Left ventricle myocardium inferior (tissue), 1 donor: ENCODE measurements at regions not wholly inside any gene's neighbourhood (a gene's known extent, or its start where the extent isn't known, plus 50 kb on each side); places are given as distances from the start of the nearest gene placed in this dataset.

ENCODE experiments used
- DNase-seq: peaks from one replicate; pipeline ENCODE4 v3.0.0-alpha.2; 2020
- H3K27ac ChIP-seq: fragments of 200-600 bp; replicated peaks from 2 replicates; pipeline ENCODE4 v1.8.0; 2021
- H3K27me3 ChIP-seq: fragments of 200-600 bp; 2 replicates; pipeline ENCODE4 v1.8.0; 2021; ENCODE audit warnings: low read depth
- H3K36me3 ChIP-seq: fragments of 200-600 bp; 2 replicates; pipeline ENCODE4 v1.8.0; 2021
- H3K4me1 ChIP-seq: fragments of 200-600 bp; 2 replicates; pipeline ENCODE4 v1.8.0; 2021
- H3K4me3 ChIP-seq: fragments of 200-600 bp; 2 replicates; pipeline ENCODE4 v1.8.0; 2021; ENCODE audit warnings: mild to moderate bottlenecking, moderate library complexity
- H3K9me3 ChIP-seq: fragments of 200-600 bp; replicated peaks from 2 replicates; pipeline ENCODE4 v1.8.0; 2021
- CTCF ChIP-seq: fragments of 200-600 bp; IDR thresholded peaks from 2 replicates; pipeline ENCODE4 v1.8.0; 2021; ENCODE audit warnings: antibody characterized with exemption, mild to moderate bottlenecking, borderline replicate concordance
- intact Hi-C: fragments of 100-400 bp; cut with micrococcal nuclease; formaldehyde crosslinking; loops from one replicate; pipeline ENCODE4 v1.11.0; 2022
- donor health status: DM: no; HTN: yes; CAD: no; lungs with severe emphysema.

GRCh38 chr4:118585015-118585414, 100.2 kb upstream of the METTL14 start:
- no peak for TF ChIP-seq CTCF
- intact Hi-C loops, result no loop called here
- no peaks in the 10 kb centered on the region for H3K9me3 ChIP-seq
- no peaks in the 10 kb centered on the region for H3K36me3 ChIP-seq
- H3K4me3 ChIP-seq, result no peak overlapping the region
- no peak for DNase-seq
- peaks cover 17% of the 10 kb centered on the region for H3K4me1 ChIP-seq
- no peak overlapping the region for H3K27ac ChIP-seq
- H3K27me3 ChIP-seq, result no peaks in the 10 kb centered on the region

GRCh38 chr4:118586357-118586790, 98.8 kb upstream of the METTL14 start:
- Histone ChIP-seq H3K4me1 (peaks cover 17% of the 10 kb centered on the region), H3K27ac (peak overlapping the region; percentile 78), H3K9me3 (no peaks in the 10 kb centered on the region), H3K4me3 (peak overlapping the region; percentile 33), H3K36me3 (no peaks in the 10 kb centered on the region), H3K27me3 (no peaks in the 10 kb centered on the region)
- TF ChIP-seq CTCF, result no peak
- intact Hi-C loops, result no loop called here
- DNase-seq, result peak; percentile 69

GRCh38 chr4:118587116-118587831, 97.9 kb upstream of the METTL14 start:
- Histone ChIP-seq H3K4me3 (no peak overlapping the region), H3K9me3 (no peaks in the 10 kb centered on the region), H3K4me1 (peaks cover 24% of the 10 kb centered on the region), H3K36me3 (no peaks in the 10 kb centered on the region), H3K27me3 (no peaks in the 10 kb centered on the region), H3K27ac (peak overlapping the region; percentile 78)
- intact Hi-C loops, result no loop called here
- no peak for TF ChIP-seq CTCF
- no peak for DNase-seq

- intact Hi-C loops, result no loop called here
- no peak overlapping the region for H3K4me3 ChIP-seq
- no peaks in the 10 kb centered on the region for H3K36me3 ChIP-seq
- no peaks in the 10 kb centered on the region for H3K9me3 ChIP-seq
- no peak for DNase-seq
- peaks cover 26% of the 10 kb centered on the region for H3K4me1 ChIP-seq
- no peak overlapping the region for H3K27ac ChIP-seq
- H3K27me3 ChIP-seq, result no peaks in the 10 kb centered on the region
- TF ChIP-seq CTCF, result no peak
Observed at GRCh38 chr4:118587946-118588345, 97.2 kb upstream of the METTL14 start.

- Histone ChIP-seq H3K4me1 (peaks cover 26% of the 10 kb centered on the region), H3K36me3 (no peaks in the 10 kb centered on the region), H3K27me3 (no peaks in the 10 kb centered on the region), H3K27ac (no peak overlapping the region), H3K4me3 (no peak overlapping the region), H3K9me3 (no peaks in the 10 kb centered on the region)
- intact Hi-C loops, result no loop called here
- no peak for TF ChIP-seq CTCF
- no peak for DNase-seq
Observed at GRCh38 chr4:118589471-118590055, 95.6 kb upstream of the METTL14 start.
